Breast epithelium (tissue), 3 donors: ENCODE measurements at regions not wholly inside any gene's neighbourhood (a gene's known extent, or its start where the extent isn't known, plus 50 kb on each side); places are given as distances from the start of the nearest gene placed in this dataset.
"Not testable (repeated sequence)": the region's sequence is repeated elsewhere in the genome, so short reads cannot be mapped to it uniquely, and the experiment has no call there.

Experiments
- CTCF ChIP-seq, 3 donors: fragments of 450-650 bp; IDR thresholded peaks; one replicate each; pipeline ENCODE4 v1.5.1; 2016 to 2017; ENCODE audit warnings: antibody characterized with exemption in 3 of 3, mild to moderate bottlenecking in 3 of 3, moderate library complexity in 3 of 3
- POLR2A ChIP-seq: fragments of 450-650 bp; IDR thresholded peaks from one replicate; pipeline ENCODE4 v1.6.1; 2016; ENCODE audit warnings: antibody characterized with exemption, mild to moderate bottlenecking, moderate library complexity
- POLR2AphosphoS5 ChIP-seq, 3 donors: sonication (generic); formaldehyde crosslinking; IDR thresholded peaks; one replicate each; pipeline ENCODE4 v1.6.1; 2017; ENCODE audit warnings: antibody characterized with exemption in 3 of 3

GRCh38 chr14:84484243-84484642 is 1045.7 kb upstream of the FLRT2 start:
- TF ChIP-seq POLR2A; CTCF (IDR thresholded peaks at IDR 0.05); POLR2AphosphoS5 (IDR thresholded peaks at IDR 0.05): not testable (repeated sequence)
